Endothelial cell (in vitro differentiated cells): ENCODE measurements at regions not wholly inside any gene's neighbourhood (a gene's known extent, or its start where the extent isn't known, plus 50 kb on each side); places are given as distances from the start of the nearest gene placed in this dataset.

ENCODE experiments used
- DNase-seq: peaks from one replicate; pipeline ENCODE4 v3.0.0; 2021; ENCODE audit warnings: low spot score
- H3K27ac Mint-ChIP-seq: one replicate; pipeline ENCODE4 v1.8.0; 2021; ENCODE audit warnings: mixed read lengths, inconsistent platforms; ENCODE audit not compliant: unreplicated experiment
- H3K27me3 Mint-ChIP-seq: one replicate; pipeline ENCODE4 v1.8.0; 2021; ENCODE audit warnings: mild to moderate bottlenecking, moderate library complexity, mixed read lengths, inconsistent platforms; ENCODE audit not compliant: unreplicated experiment
- H3K36me3 Mint-ChIP-seq: one replicate; pipeline ENCODE4 v1.8.0; 2021; ENCODE audit warnings: mild to moderate bottlenecking, low read depth, mixed read lengths, inconsistent platforms; ENCODE audit not compliant: unreplicated experiment
- H3K4me1 Mint-ChIP-seq: one replicate; pipeline ENCODE4 v1.8.0; 2021; ENCODE audit warnings: mild to moderate bottlenecking, mixed read lengths, inconsistent platforms; ENCODE audit not compliant: unreplicated experiment
- H3K4me3 Mint-ChIP-seq: one replicate; pipeline ENCODE4 v1.8.0; 2021; ENCODE audit warnings: mild to moderate bottlenecking, mixed read lengths, inconsistent platforms; ENCODE audit not compliant: unreplicated experiment
- H3K9me3 Mint-ChIP-seq: one replicate; pipeline ENCODE4 v1.8.0; 2021; ENCODE audit warnings: mixed read lengths, inconsistent platforms; ENCODE audit not compliant: unreplicated experiment
- CTCF ChIP-seq: fragments of 200-600 bp; sonication (generic); IDR thresholded peaks from one replicate; pipeline ENCODE4 v1.5.0; 2021; ENCODE audit warnings: antibody characterized with exemption; ENCODE audit not compliant: unreplicated experiment

GRCh38 chr4:3365871-3366842 is 73.3 kb downstream of the RGS12 start:
- H3K36me3 Mint-ChIP-seq = peaks cover 10% of the 10 kb centered on the region
- H3K27ac Mint-ChIP-seq = no peak overlapping the region
- DNase-seq = no peak
- H3K4me1 Mint-ChIP-seq = peaks cover 46% of the 10 kb centered on the region
- peaks cover 19% of the 10 kb centered on the region for H3K27me3 Mint-ChIP-seq
- H3K4me3 Mint-ChIP-seq = no peak overlapping the region
- H3K9me3 Mint-ChIP-seq = no peaks in the 10 kb centered on the region
- no peak for TF ChIP-seq CTCF

- H3K27ac Mint-ChIP-seq = no peak overlapping the region
- peaks cover 16% of the 10 kb centered on the region for H3K27me3 Mint-ChIP-seq
- peaks cover 54% of the 10 kb centered on the region for H3K4me1 Mint-ChIP-seq
- no peak for TF ChIP-seq CTCF
- peaks cover 10% of the 10 kb centered on the region for H3K36me3 Mint-ChIP-seq
- no peaks in the 10 kb centered on the region for H3K9me3 Mint-ChIP-seq
- no peak for DNase-seq
- H3K4me3 Mint-ChIP-seq = no peak overlapping the region
Measured at GRCh38 chr4:3366893-3367775, 74.3 kb downstream of the RGS12 start.

- Mint-ChIP-seq H3K9me3 (no peaks in the 10 kb centered on the region), H3K36me3 (peaks cover 7% of the 10 kb centered on the region), H3K4me3 (no peak overlapping the region), H3K27ac (no peak overlapping the region), H3K4me1 (peaks cover 55% of the 10 kb centered on the region), H3K27me3 (peaks cover 13% of the 10 kb centered on the region)
- no peak for TF ChIP-seq CTCF
- DNase-seq = no peak
Measured at GRCh38 chr4:3367866-3368265, 73.9 kb upstream of the HGFAC start.

DNA sequence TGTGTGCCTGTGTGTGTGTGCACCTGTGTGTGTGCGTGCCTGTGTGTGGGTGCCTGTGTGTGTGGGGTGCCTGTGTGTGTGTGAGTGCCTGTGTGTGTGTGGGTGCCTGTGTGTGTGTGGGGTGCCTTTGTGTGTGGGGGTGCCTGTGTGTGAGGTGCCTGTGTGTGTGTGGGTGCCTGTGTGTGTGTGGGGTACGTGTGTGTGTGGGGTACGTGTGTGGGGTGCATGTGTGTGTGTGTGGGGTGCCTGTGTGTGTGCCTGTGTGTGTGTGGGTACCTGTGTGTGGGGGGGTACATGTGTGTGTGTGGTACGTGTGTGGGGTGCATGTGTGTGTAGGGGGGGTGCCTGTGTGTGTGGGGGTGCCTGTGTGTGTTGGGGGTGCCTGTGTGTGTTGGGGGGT is 73.4 kb upstream of the HGFAC start:
- peaks cover 10% of the 10 kb centered on the region for H3K27me3 Mint-ChIP-seq
- H3K27ac Mint-ChIP-seq = peak overlapping the region; percentile 82
- no peak for DNase-seq
- TF ChIP-seq CTCF = no peak
- peaks cover 4% of the 10 kb centered on the region for H3K36me3 Mint-ChIP-seq
- H3K4me3 Mint-ChIP-seq = no peak overlapping the region
- H3K9me3 Mint-ChIP-seq = no peaks in the 10 kb centered on the region
- peaks cover 52% of the 10 kb centered on the region for H3K4me1 Mint-ChIP-seq
